SKM-1 treated with dmso at 0.1 percent for 144 hours (cell line): ENCODE measurements at regions not wholly inside any gene's neighbourhood (a gene's known extent, or its start where the extent isn't known, plus 50 kb on each side); places are given as distances from the start of the nearest gene placed in this dataset.
"Not testable (repeated sequence)": the region's sequence is repeated elsewhere in the genome, so short reads cannot be mapped to it uniquely, and the experiment has no call there.

ENCODE experiments used
- DNase-seq: peaks from one replicate; lab custom pipeline; 2025; ENCODE audit not compliant: unreplicated experiment; lab: John Stamatoyannopoulos, UW

DNA sequence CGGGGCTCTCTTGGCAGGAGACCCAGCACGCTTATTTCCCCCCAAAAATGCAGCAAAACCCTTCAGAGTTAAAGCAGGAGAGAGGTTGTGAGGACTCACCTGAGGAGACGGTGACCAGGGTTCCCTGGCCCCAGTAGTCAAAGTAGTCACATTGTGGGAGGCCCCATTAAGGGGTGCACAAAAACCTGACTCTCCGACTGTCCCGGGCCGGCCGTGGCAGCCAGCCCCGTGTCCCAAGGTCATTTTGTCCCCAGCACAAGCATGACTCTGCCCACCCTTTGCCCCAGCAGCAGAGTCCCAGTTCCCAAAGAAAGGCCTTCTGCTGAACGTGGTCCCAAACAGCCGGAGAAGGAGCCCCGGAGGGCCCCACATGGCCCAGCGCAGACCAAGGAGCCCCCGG, 337.7 kb downstream of the TMEM121 start:
- no peak for DNase-seq

DNA sequence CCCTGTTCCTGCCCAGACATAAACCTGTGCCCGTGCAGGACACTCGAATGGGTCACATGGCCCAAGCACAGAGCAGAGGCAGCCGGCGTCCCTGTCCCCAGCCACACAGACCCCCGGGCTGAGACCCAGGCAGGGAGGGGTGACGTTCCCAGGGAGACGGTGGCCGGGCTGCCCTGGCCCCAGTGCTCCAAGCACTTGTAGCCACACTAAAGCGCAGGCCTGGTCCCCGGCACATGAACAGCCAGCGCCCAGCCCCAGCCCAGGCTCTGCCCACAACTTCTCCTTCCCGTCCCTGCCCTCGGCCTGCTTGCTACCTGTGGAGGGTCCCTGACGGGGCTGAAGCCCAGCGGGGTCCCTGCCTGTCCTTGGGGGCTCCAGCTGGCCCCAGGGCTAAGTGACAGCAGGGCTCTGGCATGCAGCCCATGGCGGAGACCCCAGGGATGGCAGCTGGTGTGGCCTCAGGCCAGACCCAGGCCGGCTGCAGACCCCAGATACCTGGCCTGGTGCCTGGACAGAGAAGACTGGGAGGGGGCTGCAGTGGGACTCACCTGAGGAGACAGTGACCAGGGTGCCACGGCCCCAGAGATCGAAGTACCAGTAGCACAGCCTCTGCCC, 338.4 kb downstream of the TMEM121 start:
- no peak for DNase-seq

GRCh38 chr14:105865266-105865903, 339.0 kb downstream of the TMEM121 start:
- DNase-seq = no peak

- DNase-seq = no peak
These were observed 339.8 kb downstream of the TMEM121 start for GRCh38 chr14:105865904-105866840.

- no peak for DNase-seq
These were observed 340.5 kb downstream of the TMEM121 start for GRCh38 chr14:105866841-105867321.

DNA sequence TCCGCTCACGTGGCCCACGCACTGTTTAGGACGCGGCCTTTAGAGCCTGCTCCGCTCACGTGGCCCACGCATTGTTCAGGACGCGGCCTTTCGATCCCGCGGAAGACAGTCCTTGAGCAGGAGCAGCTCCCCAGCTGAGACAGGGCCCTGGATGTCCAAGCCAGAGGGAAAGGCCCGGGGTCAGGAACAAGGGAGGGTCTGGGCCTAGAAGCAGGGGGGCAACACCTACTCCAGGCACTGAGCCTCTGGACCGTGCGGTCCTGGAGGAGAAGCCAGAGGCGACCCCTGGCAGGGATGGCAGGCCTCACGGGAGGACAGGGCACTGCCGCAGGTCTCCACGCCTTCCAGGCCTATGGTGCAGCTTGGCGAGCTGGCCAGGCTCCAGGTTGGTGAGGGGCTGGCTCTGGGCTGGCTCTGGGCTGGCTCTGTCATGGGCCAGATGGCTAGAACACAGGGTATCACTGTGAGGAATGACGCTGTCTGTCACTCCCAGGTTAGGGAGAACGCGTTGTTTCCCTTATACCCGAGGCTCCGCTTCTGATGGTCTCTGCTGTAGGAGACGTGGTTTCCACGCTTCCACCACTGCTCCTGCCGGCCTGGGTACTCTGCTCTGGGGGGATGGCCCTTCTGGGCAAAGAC, 341.7 kb downstream of the TMEM121 start:
- DNase-seq = no peak

DNA sequence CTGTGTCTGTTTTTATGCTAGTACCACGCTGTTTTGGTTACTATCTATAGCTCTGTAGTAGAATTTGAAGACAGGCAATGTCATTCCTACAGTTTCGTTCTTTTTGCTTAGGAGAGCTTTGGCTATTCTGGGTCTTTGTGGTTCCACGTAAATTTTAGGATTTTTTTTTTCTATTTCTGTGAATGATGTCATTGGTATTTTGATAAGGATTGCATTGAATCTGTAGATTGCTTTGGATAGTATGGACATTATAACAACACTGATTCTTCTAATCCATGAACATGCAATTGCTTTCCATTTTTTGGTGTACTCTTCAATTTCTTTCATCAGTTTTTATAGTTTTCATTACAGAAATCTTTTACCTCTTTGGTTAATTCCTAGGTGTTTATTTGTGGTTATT, 345.2 kb downstream of the TMEM121 start:
- no peak for DNase-seq

DNA sequence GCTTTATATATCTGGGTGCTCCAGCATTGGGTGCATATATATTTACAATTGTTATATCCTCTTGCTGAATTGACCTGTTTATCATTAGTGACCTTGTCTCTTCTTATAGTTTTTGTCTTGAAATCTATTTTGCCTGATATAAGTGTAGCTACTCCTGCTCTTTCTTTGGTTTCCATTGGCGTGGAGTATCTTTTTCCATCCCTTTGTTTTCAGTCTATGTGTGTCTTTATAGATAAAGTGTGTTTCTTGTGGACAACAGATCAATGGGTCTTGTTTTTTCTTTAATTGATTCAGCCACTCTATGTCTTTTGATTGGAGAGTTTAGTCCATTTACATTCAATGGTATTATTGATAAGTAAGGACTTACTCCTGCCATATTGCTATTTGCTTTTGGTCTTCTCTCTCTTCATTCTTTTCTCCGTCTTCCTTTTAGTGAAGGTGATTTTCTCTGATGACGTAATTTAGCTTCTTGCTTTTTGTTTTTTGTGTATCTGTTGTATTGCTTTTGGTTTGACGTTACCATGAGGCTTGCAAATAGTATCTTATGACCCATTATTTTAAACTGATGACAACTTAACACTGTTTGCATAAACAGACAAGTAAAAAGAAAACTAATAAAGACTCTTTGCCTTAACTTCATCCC, 347.6 kb downstream of the TMEM121 start:
- DNase-seq = no peak

- no peak for DNase-seq
These were observed 349.8 kb downstream of the TMEM121 start for GRCh38 chr14:105876158-105876557.

DNA sequence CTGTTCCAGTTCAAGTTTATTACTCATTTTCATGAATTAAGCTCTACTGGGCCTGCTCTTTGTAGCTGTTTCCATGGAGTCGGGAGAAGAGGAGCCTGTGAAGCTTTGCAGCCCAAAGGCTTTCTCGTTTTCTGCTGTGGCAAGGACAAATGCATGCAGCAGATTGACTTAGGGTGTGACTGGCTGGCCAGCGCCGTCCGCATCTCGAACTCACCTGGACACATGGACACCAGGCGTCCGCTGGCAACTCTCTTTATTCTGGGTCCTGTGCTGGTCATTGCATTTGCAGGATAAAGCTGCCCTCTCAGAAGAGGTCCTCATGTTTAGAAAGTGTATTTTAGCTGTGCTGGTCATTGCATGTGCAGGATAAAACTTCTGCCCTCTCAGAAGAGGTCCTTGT, 350.4 kb downstream of the TMEM121 start:
- no peak for DNase-seq

DNA sequence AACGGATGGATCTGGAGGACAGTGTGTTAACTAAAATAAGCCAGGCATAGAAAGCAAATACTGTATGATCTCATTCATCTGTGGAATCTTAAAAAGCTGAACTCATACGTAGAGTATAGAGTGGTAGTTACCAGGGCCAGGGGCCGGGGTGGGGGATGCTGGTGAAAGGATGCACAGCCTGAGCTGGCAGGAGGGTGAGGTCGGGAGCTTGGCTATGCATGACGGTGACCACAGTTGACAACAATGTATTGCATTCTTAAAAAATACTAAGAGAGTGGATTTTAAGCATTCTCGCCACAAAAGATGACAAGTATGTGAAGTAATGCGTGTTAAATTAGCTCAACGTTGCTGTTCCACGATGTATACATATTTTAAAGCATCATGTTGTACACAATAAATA, 351.3 kb downstream of the TMEM121 start:
- DNase-seq = no peak

- no peak for DNase-seq
These were observed 351.7 kb downstream of the TMEM121 start for GRCh38 chr14:105878125-105878524.

DNA sequence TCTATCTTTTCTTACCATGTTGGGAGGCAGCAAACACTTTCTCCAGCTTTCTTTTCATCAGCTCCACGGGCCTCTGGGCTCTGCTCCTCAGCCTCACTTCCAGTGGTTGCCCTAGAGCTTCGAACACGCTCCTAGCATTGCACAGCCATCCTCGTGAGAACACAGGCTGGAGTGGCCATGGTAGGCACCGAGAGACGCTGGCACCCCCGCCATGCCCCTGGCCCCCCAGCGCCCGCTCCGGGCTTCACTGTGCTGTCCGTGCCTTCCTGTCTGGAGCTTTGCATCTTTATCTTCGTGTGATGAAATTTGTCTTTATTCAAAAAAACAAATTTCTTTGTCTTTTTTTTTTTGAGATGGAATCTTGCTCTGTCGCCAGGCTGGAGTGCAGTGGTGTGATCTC, 352.2 kb downstream of the TMEM121 start:
- no peak for DNase-seq

GRCh38 chr14:105879503-105879866, 353.1 kb downstream of the TMEM121 start:
- DNase-seq = no peak

- no peak for DNase-seq
These were observed 353.6 kb downstream of the TMEM121 start for GRCh38 chr14:105879867-105880561.

GRCh38 chr14:105880616-105881015, 354.2 kb downstream of the TMEM121 start:
- no peak for DNase-seq

DNA sequence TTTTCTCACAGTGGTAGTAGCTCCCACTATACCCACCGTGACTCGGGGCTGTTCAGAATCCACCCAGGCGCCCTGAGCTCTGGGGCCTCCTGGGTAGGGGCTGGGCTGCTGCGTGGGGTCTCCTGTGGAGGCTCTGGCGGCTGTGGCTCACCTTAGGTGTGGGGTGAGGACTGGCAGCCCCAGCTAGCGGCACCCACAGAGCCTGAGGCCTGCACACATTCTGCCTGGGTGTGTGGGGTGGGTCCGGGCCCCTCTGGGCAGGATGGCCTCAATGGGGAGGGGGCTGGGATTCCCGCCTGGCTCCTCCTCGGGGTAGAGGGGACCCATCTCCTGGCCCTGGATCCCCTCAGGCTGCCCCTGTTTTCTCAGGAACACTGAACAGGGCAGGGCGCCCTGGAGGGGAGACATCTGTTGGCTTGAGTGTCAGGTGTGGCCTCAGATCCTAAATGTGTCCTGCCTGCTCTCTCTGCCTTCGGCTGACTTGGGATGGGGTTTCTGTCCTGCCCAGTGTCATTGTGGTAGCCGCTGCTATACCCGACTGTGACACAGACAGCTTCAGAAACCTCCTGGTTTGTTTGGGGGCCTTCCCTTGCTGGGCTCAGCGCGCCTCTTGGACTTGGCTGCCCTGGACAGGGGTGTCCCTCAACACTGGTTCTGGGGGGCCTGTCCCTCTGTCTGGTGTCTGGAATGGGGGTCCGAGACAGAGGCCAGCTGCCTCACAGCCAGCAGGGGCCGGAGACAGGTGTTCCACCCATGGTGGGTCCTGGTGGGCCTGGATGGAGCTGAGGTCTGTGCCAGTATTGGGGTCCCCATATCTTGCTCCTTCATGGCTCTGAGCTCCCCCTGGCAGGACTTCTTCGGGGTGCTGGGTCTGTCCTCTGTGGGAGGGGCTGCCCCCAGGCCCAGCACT, 354.9 kb downstream of the TMEM121 start:
- no peak for DNase-seq

- not testable (repeated sequence) for DNase-seq
These were observed 355.6 kb downstream of the TMEM121 start for GRCh38 chr14:105882011-105882410.

DNA sequence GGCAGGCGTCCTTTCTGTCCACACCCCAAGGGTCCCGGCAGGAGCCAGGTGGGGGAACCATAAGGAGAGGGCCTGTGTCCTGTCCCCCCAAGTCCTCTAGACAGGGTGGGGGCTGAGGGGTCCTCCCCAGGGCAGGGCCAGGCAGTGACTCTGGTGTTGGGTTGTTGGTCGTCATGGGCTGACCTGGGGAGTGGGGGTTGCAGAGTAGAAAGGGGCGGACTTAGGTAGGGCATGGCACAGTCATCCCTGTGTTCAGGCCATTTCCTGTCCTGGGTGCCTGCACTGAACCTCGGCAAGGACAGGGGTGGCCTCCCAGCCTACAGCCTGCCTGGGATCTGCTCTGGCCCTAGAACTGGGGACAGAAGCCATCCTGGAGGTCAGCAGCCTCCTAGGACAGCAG, 356.2 kb downstream of the TMEM121 start:
- no peak for DNase-seq
